GM18870 (cell line): ENCODE measurements at regions not wholly inside any gene's neighbourhood (a gene's known extent, or its start where the extent isn't known, plus 50 kb on each side); places are given as distances from the start of the nearest gene placed in this dataset.
"Not testable (repeated sequence)": the region's sequence is repeated elsewhere in the genome, so short reads cannot be mapped to it uniquely, and the experiment has no call there.

Experiments
- ATAC-seq: cut with Tn5 transposase; IDR thresholded peaks from one replicate; pipeline ENCODE4 v1.9.1; 2021; ENCODE audit warnings: moderate library complexity; ENCODE audit not compliant: unreplicated experiment

GRCh38 chr2:89756616-89757015 is 1065.1 kb downstream of the RPIA start:
- not testable (repeated sequence) for ATAC-seq

- not testable (repeated sequence) for ATAC-seq
These were observed 1067.0 kb downstream of the RPIA start for GRCh38 chr2:89758332-89759026.

DNA sequence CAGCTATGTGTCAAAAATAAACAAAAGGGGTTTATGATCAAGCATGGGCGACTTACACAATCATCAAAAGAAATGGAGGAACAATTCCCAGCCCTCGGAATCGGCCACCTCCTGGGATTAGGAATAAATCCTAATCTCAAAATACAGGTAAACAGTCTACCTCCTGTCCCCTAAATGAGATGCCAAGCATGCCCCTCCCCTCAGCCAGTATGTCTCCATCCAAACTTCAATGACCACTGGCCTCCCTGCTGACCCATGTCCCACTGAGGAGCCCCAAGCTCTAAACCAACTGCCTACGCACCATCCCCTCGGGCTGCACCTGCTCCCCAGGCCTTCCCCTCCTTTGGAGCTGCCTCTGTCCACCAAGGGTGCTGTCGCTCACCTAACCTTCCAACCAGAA is 1069.3 kb downstream of the RPIA start:
- ATAC-seq, result not testable (repeated sequence)

GRCh38 chr2:89761171-89761570 is 1069.7 kb downstream of the RPIA start:
- ATAC-seq, result not testable (repeated sequence)

- ATAC-seq, result not testable (repeated sequence)
These were observed 1070.4 kb downstream of the RPIA start for GRCh38 chr2:89761863-89762262.

DNA sequence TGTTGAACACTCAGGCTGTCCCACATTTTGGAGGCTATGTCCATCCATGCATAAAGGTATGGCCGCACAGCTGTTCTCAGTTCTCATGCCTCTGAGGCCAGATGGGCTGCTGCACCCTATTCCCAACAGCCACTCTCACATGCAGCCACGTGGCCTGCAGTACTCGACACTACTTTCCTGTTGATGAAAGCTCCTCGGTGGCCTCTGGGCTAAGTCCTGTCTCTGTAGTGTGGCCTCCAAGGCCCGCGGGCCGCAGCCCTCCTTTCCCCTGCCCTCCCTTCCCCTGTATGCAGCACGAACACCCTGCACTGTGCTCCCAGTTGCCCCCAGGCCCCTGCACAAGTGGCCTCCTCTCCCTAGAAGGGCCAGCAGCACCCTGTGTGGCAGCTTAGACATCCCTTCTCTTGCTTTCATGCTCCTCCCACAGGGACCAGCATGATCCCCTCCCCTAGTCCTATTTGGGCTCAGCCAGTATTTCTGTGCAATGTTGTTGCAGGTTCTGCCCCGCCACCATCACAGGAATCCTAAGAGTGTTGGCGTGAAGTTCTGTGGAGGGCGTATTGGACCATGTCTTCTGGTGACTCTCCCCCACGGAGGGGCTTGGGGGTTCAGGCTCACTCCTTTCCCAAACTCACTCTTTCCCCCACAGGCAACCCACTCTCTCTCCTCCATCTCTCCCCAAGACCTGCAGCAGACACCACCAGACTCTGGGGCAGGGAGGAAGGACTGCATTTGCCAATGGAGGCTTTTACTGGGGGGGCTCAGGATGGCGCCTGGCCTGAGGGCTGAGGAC is 1071.2 kb downstream of the RPIA start:
- ATAC-seq, result not testable (repeated sequence)

GRCh38 chr2:89763254-89763580 is 1071.7 kb downstream of the RPIA start:
- ATAC-seq, result no peak

GRCh38 chr2:89763581-89764485 is 1072.4 kb downstream of the RPIA start:
- ATAC-seq, result no peak

DNA sequence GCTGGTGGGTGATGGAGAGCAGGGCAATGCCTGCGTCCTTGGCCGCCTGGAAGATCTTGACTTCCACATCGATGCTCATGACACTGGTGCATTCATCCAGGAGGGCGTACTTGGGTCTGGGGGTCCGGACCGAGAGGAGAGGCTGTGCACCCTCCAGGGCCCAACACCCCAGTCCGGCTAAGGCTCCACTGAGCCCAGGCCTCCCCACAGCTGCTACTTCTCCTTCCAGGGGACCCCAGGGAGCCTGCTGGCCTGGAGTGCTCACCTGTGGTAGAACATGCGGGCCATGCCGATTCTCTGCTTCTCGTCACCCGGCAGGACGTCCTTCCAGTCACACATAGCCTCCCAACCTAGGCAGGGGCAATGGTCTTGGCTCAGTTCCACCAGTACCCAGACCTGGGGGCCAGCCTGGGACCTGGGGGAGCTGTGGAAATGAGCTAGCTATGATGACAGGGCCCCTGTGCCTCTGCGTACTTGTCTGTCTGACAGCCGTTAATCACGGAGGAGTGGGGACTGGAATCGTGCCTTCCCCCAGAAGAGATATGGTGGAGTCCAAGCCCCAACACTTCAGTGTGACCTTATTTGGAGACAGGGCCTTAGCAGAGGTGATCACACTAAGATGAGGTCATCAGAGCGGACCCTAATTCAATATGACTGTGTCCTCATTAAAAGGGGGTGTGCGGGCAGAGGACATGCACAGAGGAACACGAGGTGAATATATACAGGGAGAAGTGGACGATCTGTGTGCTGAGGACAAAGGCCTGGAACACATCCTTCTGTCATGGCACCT is 1073.3 kb downstream of the RPIA start:
- ATAC-seq, result not testable (repeated sequence)

- not testable (repeated sequence) for ATAC-seq
These were observed 1073.9 kb downstream of the RPIA start for GRCh38 chr2:89765361-89765718.

DNA sequence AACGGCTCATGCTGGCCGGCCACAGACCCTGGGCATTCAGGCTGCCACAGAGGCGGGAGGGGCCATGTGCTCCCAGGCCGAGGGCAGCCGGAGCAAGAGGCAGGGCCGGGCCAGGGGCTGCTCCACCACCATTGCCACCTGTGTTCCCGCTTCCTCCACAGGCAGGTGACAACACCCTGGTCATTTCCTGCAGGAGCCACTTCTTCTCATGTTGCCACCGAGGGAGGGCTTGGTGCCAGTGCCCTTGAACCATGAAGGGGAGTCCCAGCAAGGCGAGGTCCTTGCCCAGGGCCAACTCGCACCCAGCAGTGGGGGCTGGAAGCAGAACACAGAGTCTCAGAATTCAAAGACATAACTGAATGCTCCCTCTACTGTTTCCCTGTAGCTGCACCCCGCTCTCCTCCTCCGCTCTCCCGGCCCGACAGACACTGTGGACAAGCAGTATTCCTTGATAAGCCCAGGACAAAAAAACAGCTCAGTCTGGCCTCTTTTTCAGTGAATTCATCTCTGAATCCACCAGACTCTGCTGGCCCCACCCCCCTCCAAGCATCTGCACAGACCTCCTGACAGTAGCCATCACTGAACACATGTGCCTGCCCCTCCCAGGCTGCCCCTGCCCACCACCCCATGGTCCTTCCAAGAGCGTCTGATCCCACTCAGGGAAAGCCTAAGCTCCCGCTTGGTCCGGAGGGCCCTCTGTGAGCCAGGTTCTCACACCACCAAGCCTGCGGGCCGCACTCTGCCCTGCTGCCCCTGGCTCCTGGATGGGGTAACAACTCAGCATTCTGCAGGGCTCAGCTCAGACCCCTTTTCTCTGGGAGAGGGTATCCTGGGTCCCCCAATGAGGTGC is 1074.9 kb downstream of the RPIA start:
- ATAC-seq, result not testable (repeated sequence)

DNA sequence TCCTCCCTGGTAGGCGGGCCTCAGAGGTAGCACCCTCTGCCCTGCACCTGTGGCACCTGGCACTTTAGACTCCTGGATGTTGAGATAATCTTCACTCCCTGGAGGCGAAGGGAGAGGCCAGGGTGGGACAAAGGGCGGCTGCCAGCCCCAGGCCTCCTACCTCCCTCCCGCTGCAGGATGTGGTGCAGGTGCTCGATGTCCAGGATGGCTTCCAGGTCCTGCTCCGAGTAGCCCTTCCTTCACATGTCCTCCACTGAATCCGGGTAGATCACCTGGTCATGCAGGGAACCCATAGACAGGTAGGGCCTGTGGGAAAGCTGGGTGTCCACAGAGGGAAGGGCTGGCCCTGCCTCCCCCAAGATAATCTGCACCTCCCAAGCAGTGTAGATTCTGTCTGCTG is 1075.6 kb downstream of the RPIA start:
- not testable (repeated sequence) for ATAC-seq

DNA sequence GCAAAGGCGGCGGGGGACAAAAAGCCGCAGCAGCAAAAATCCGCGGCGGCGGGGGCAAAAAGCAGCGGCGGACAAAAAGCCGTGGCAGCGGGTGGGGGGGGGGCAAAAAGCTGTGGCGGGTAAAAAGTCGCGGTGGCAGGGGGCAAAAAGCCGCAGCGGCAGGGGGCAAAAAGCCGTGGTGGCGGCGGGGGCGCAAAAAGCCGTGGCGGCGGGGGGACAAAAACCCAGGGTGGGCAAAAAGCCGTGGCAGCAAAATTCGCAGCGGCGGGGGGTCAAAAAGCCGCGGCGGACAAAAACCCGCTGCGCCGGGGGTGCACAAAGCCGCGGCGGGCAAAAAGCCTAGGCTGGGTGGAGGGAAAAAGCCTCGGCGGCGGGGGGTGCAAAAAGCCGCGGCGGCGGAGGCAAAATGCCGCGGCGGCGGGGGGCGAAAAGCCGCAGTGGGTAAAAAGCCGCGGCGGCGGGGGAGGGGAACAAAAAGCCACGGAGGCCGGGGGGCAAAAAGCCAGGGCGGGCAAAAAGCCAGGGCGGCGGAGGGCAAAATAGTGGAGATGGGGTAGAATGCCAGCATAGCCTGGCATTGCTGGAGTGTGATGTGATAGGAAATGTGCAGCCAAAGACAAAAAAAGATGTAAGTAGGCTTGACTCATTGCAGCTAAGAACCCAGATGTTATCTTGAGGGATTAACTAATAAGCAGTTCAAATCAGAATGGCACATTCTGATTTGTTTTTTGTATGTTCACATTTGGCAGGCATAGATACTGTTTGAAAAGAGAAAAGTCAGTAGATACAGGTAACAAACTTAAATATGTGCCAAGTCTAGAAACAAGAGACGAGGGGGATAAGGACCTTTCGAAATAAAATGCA is 1076.3 kb downstream of the RPIA start:
- no peak for ATAC-seq

DNA sequence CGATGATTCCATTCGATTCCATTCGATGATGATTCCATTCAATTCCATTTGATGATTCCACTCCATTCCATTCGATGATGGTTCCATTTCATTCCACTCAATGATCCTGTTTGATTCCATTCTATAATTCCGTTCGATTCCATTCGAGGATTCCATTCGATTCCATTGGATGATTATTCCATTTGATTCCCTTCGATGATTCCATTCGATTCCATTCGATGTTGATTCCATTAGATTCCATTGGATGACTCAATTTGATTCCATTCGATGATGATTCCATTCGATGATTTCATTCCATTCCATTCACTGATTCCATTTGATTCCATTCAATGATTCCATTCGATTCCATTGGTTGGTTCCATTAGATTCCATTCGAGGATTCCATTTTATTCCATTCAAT is 1084.4 kb downstream of the RPIA start:
- ATAC-seq, result no peak

GRCh38 chr2:89780318-89780717 is 1088.8 kb downstream of the RPIA start:
- ATAC-seq, result no peak

GRCh38 chr2:89781962-89782361 is 1090.5 kb downstream of the RPIA start:
- ATAC-seq, result no peak

GRCh38 chr2:89784960-89785359 is 1093.5 kb downstream of the RPIA start:
- no peak for ATAC-seq

GRCh38 chr2:89785528-89785927 is 1094.1 kb downstream of the RPIA start:
- not testable (repeated sequence) for ATAC-seq

- ATAC-seq, result not testable (repeated sequence)
These were observed 1095.2 kb downstream of the RPIA start for GRCh38 chr2:89786642-89787041.
